Endodermal cell (in vitro differentiated cells): ENCODE measurements at regions not wholly inside any gene's neighbourhood (a gene's known extent, or its start where the extent isn't known, plus 50 kb on each side); places are given as distances from the start of the nearest gene placed in this dataset.

Experiments
- DNase-seq: peaks from one replicate; pipeline ENCODE4 v3.0.0-alpha.2; 2017
- H3K27ac ChIP-seq: 2 replicates; pipeline ENCODE4 v1.5.1; 2013; ENCODE audit warnings: mild to moderate bottlenecking, low read depth, low read length, moderate library complexity
- H3K27me3 ChIP-seq: 2 replicates; pipeline ENCODE4 v1.6.1; 2013; ENCODE audit warnings: mild to moderate bottlenecking, low read length, moderate library complexity; ENCODE audit not compliant: insufficient read depth, control insufficient read depth, poor library complexity, severe bottlenecking
- H3K36me3 ChIP-seq: 2 replicates; pipeline ENCODE4 v1.7.0; 2013; ENCODE audit warnings: mild to moderate bottlenecking, low read length, moderate library complexity; ENCODE audit not compliant: control insufficient read depth, insufficient read depth
- H3K4me1 ChIP-seq: one replicate; pipeline ENCODE4 v1.7.0; 2013; ENCODE audit warnings: low read length; ENCODE audit not compliant: control insufficient read depth, insufficient read depth
- H3K4me3 ChIP-seq: 2 replicates; pipeline ENCODE4 v1.5.1; 2013; ENCODE audit warnings: mild to moderate bottlenecking, low read length, moderate library complexity
- H3K9ac ChIP-seq: 2 replicates; pipeline ENCODE4 v1.6.1; 2013; ENCODE audit warnings: mild to moderate bottlenecking, low read length, moderate library complexity; ENCODE audit not compliant: poor library complexity, severe bottlenecking; ENCODE audit errors: extremely low read depth
- H3K9me3 ChIP-seq: 2 replicates; pipeline ENCODE4 v1.6.1; 2013; ENCODE audit warnings: mild to moderate bottlenecking, low read length, moderate library complexity; ENCODE audit not compliant: control insufficient read depth
- H3K27ac Mint-ChIP-seq: 2 replicates; pipeline ENCODE4 v1.8.0; 2020; ENCODE audit warnings: mixed read lengths
- H3K27me3 Mint-ChIP-seq: 2 replicates; pipeline ENCODE4 v1.8.0; 2021; ENCODE audit warnings: mild to moderate bottlenecking, mixed read lengths; ENCODE audit not compliant: insufficient read depth
- H3K36me3 Mint-ChIP-seq: 2 replicates; pipeline ENCODE4 v1.8.0; 2020; ENCODE audit warnings: low read depth, mixed read lengths
- H3K4me1 Mint-ChIP-seq: 2 replicates; pipeline ENCODE4 v1.8.0; 2020; ENCODE audit warnings: mixed read lengths
- H3K4me3 Mint-ChIP-seq: 2 replicates; pipeline ENCODE4 v1.8.0; 2020; ENCODE audit warnings: mild to moderate bottlenecking, moderate library complexity, mixed read lengths
- H3K9me3 Mint-ChIP-seq: 2 replicates; pipeline ENCODE4 v1.8.0; 2020; ENCODE audit warnings: mild to moderate bottlenecking, mixed read lengths
- WGBS, 2 experiments: methylation state at CpG; one replicate each; pipeline versions ENCODE4 v1.1.5 to v1.1.7; 2013; ENCODE audit warnings: missing lambda C conversion rate in 2 of 2, mixed read lengths in 1 of 2; ENCODE audit not compliant: insufficient coverage in 1 of 2, insufficient read length in 1 of 2; 5-methylcytosine and 5-hydroxymethylcytosine counted together
- TF ChIP-seq, protein P1 (sequence below): fragments of 200-600 bp; sonication (generic); conservative IDR thresholded peaks from 2 replicates; pipeline ENCODE4 v1.5.0; 2021; ENCODE audit warnings: antibody characterized with exemption, mild to moderate bottlenecking

DNA sequence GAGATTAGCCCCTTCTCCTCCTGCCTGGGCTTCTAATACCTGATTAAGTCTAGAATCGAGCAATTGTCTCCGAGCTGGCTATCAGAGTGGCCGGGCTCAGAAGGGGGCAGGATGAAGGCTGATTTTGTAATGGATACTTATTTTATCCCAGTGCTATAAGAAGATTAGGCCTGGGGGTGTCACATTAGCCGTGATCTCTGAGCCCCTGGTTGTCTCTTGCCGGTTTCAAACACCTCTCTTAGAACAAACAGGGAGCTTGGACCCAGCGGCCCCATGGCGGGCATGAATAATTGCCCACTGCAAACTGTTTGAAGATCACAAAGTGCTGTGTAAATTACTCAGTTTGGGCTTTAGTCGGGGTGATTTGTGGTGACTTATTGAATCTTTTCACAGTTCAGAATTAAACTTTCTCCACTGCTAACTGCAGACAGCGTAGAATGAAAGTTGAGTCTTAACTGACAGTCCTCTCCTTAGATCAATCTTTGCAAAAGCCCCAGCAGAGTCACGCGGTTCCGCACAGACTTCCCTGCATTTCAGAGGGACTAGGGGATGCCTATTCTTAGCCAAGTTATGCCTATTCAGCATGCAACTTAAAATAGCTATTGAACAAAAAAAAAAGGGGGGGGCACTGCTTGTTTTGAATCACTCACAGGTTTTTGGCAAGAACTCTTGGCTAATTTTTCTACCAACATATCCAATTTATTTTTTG, 200.6 kb upstream of the IRX1 start:
- peaks cover 21% of the 10 kb centered on the region for H3K4me1 Mint-ChIP-seq
- no peak overlapping the region for H3K4me3 Mint-ChIP-seq
- WGBS, 2 experiments: 36 to 43% methylated on average over 1 to 12 of the region's 12 CpGs
- no peaks in the 10 kb centered on the region for H3K27me3 ChIP-seq
- peak overlapping the region; percentile 68 for H3K27ac ChIP-seq
- H3K9ac ChIP-seq: no peak overlapping the region
- no peaks in the 10 kb centered on the region for H3K4me1 ChIP-seq
- no peak for DNase-seq
- no peaks in the 10 kb centered on the region for H3K36me3 ChIP-seq
- peaks cover 15% of the 10 kb centered on the region for H3K9me3 Mint-ChIP-seq
- H3K27ac Mint-ChIP-seq: no peak overlapping the region
- no peak overlapping the region for H3K4me3 ChIP-seq
- H3K36me3 Mint-ChIP-seq: no peaks in the 10 kb centered on the region
- H3K27me3 Mint-ChIP-seq: peaks cover 74% of the 10 kb centered on the region
- TF ChIP-seq, protein P1, sequence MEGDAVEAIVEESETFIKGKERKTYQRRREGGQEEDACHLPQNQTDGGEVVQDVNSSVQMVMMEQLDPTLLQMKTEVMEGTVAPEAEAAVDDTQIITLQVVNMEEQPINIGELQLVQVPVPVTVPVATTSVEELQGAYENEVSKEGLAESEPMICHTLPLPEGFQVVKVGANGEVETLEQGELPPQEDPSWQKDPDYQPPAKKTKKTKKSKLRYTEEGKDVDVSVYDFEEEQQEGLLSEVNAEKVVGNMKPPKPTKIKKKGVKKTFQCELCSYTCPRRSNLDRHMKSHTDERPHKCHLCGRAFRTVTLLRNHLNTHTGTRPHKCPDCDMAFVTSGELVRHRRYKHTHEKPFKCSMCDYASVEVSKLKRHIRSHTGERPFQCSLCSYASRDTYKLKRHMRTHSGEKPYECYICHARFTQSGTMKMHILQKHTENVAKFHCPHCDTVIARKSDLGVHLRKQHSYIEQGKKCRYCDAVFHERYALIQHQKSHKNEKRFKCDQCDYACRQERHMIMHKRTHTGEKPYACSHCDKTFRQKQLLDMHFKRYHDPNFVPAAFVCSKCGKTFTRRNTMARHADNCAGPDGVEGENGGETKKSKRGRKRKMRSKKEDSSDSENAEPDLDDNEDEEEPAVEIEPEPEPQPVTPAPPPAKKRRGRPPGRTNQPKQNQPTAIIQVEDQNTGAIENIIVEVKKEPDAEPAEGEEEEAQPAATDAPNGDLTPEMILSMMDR: no peak
- H3K9me3 ChIP-seq: peaks cover 7% of the 10 kb centered on the region

DNA sequence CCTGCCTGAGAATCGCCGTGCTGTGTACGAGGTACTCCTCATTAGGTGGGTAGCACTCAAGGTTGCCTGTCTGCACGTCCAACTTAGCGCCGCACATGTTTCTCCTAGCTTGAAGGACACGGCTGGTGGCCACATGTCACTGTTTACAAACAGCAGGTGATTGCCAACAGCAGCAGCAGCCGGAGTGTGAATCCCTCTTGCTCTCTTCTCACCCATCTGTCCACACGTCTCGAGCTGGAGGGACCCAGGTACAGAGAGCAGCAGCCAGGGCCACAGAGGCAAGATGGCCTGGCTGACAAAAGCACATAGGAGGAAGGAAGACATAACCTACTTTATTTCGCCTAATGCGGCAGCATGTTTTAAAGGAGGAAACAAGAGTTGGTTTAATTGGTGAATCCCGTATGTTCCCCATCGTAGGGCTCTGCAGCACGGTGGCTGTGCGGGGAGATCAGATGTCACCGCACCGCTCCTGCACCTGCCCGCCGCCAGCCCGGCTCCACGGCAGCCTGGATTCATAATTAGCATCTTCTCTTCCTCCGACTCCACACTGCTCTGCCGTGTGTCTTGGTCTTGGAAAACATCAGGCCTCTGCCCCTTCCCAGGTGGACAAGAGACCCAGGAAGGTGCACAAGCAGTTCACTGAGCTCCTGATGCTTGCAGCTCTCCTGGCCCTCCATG, 201.6 kb upstream of the IRX1 start:
- Mint-ChIP-seq H3K9me3 (peaks cover 5% of the 10 kb centered on the region), H3K4me1 (peaks cover 22% of the 10 kb centered on the region), H3K4me3 (no peak overlapping the region), H3K36me3 (no peaks in the 10 kb centered on the region), H3K27me3 (peaks cover 72% of the 10 kb centered on the region), H3K27ac (no peak overlapping the region)
- TF ChIP-seq, protein P1: no peak
- Histone ChIP-seq H3K4me3 (no peak overlapping the region), H3K27ac (no peak overlapping the region), H3K9me3 (no peaks in the 10 kb centered on the region), H3K27me3 (no peaks in the 10 kb centered on the region), H3K4me1 (no peaks in the 10 kb centered on the region), H3K36me3 (no peaks in the 10 kb centered on the region), H3K9ac (no peak overlapping the region)
- DNase-seq: no peak
- 89 to 95% methylated on average over 14 to 24 of the region's 24 CpGs for WGBS, 2 experiments

DNA sequence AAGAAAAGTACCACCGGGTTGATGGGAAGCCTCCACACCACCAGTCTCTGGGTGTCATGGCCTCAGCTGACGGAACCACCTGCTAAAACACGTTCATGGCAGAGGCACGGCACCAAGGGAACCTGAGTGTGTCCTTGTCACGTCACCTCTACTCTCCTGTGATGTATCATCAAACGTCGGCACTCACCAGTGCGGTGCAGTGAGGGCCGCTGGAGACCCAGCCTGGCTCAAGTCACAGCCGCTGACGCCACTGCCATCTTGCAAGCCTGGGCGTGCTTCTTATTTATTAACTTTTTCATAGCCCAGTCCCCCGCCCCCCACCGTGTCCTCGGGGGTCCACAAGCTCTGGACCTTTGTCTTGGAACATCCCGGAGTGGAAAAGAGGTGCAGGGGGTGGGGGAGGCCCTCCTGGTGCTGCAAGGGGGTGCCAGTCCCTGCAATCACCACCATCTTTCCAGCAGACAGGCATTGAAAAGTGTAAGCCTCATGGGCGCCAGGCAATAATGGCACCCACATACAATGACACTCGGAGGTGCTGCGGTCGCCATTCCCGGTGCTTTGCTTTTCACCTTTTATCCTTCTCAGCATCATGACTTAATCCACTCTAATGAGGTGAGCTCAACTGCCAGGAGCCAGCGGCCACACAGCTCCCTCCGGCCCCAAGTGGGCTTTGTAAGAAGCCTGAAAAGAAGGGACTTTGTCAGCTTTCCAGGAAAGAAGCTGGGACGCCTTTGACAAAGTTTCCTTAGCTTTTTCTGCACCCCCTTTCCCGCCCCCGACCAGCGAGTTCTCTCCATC, 202.3 kb upstream of the IRX1 start:
- TF ChIP-seq, protein P1: no peak
- Mint-ChIP-seq H3K36me3 (no peaks in the 10 kb centered on the region), H3K9me3 (no peaks in the 10 kb centered on the region), H3K27ac (no peak overlapping the region), H3K4me3 (no peak overlapping the region), H3K4me1 (peaks cover 24% of the 10 kb centered on the region), H3K27me3 (peaks cover 73% of the 10 kb centered on the region)
- no peaks in the 10 kb centered on the region for H3K27me3 ChIP-seq
- WGBS, 2 experiments: 89% methylated on average over 19 to 27 of the region's 27 CpGs
- no peak overlapping the region for H3K27ac ChIP-seq
- no peaks in the 10 kb centered on the region for H3K9me3 ChIP-seq
- no peak overlapping the region for H3K9ac ChIP-seq
- no peaks in the 10 kb centered on the region for H3K4me1 ChIP-seq
- no peaks in the 10 kb centered on the region for H3K36me3 ChIP-seq
- DNase-seq: no peak
- H3K4me3 ChIP-seq: no peak overlapping the region
